ENCODE measurements at regions not wholly inside any gene's neighbourhood (a gene's known extent, or its start where the extent isn't known, plus 50 kb on each side); places are given as distances from the start of the nearest gene placed in this dataset.
"Not testable (repeated sequence)": the region's sequence is repeated elsewhere in the genome, so short reads cannot be mapped to it uniquely, and the experiment has no call there.

DNA sequence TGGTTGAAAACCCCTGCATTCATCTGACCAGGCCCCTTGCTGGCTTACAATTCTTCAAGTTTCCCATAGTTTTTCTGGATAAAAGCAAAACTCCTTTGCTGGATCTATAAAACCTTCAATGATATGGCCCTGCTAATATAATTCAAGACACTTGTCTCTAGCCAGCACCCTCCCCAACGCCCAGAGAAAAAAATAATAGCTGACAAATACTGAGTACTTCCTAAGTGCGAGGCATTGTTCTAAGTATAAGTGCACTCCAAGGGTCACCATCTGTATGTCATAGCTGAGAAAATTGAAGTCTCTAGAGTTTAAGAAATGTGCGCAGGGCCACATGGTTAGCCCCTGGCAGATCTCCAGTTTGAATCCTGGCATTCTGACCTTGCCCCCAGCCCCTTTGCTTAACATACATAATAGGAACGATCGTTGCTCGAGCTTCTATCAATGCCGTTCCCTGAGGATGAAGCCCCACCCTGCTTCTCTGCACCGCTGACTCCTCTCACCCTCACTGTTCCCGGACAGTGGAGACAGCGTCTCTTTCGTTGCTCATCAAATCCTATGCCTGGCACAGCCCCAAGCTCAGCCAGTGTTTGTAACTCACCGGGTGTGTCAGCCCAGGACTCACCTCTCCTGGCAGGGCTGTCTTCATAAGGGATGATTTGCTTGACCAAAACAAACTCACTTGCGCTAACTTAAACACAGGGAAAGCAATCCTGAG lies 377.1 kb upstream of the PROK2 start:
- no peak for DNase-seq

DNA sequence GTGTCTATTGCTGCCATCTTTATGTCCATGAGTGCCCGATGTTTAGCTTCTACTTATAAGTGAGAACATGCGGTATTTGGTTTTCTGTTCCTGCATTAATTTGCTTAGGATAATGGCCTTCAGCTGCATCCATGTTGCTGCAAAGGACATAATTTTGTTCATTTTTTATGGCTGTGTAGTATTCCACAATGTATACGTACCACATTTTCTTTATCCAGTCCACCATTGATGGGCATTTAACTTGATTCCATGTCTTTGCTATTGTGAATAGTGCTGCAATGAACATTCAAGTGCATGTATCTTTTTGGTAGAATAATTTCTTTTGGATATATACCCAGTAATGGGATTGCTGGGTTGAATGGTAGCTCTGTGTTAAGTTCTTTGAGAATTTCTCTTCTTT lies 376.3 kb upstream of the PROK2 start:
- DNase-seq = not testable (repeated sequence)

DNA sequence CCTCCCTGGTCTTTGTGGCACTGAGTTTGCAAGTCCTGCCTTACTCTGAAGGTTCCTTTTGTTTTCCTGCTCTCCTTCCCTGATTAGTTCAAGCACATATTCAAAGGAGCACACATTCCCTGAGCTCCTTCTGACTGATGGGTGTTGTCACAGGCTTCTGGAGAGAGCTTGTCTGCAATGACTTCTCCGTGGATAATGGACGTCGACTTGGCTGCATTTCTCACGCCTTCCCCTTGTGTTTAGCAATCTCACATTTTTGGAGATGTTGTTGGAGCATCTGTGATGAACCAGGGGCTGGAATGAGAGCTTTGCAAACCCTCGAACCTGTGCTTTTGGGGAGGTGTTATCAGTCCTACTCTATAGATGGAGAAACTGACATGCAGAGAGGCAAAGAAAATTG lies 375.4 kb upstream of the PROK2 start:
- no peak for DNase-seq

DNA sequence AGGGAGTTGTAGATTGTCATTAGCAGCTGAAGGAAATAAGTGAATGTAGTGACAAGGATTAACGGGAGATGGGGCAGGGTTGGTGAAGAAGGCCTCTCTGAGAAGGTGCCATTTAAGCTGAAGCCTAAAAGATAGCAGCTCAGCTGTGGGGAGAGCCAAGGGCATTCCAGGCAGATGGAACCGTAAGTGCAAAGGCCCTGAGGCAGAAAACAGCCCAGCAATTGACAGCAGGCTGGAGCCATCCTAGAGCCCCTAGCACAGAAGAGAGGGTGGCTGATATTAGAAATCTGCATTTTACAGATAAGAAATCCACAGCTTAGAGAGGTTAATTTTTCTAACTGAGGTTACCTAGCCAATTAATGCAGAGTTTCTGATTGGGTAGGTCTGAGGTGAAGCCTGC lies 374.5 kb upstream of the PROK2 start:
- DNase-seq = no peak

DNA sequence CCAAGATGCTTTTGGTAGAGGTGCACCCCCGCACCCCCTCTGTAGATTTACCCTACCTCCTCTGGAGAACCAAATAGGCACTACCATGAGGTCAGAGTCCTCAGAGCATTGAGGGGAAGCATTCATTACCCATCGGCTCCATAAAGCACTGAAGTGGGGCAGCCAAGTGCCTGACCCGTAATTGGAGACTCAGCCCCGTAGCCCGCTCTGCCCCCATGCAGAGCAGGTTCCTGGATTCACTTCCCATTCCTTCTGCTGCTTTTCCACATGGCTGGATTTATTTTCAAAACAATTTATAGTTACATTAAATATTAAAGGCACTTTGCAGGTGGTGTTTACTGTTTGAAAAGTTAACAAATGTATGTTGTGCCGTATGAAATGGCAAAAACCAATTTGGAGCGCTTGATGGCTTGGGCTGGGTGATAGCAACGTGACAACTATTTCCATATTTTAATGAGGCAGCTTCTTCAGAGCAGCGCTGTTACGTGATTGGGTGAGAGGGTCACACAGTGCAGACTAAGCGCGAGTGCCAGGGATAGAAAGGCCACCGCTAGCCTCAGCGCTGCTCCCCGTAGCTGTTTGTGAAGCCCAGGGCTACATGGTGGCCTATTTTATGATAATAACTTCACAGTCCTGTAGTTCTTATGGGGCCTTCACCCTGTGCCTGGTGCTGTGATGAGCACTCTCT lies 373.8 kb upstream of the PROK2 start:
- no peak for DNase-seq

DNA sequence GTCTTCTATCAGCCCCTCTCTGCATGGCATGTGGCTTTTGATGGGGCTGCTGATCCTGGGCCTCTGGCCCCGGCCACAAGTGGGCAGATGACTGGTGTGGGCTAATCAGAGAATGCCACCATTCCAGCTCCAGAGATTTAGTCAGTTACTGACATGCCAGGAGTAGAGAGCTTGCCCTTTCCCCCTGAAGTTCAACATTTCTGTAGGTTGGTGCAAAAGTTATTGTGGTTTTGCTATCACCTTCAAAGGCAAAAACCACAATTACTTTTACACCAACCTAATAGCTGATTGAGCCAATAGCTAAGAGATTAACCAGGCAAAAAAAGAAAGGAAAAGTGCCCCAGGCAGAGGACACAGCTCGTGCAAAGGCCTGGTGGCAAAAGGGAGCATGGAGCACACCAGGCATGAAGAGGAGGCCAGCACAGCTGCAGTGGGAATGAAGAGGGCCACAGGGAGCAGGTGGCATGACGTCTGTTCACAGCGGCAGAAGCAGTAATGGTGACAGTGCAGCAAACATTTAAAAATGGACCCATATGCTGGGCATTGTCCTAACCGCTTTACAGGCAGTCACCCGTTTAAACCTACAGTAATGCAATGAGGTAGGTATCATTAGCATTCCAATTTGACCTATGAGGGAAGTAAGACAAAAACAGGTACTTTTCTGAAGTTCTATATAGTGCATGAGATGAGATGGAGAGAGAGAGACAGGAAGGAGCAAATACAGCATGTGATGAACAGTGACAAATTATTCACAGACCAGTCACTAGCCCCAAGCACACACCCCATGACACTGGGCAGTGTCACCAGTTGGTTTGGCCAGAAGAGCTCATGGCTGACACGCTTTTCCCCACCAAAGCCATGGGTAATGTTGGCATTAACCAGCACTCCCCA lies 373.0 kb upstream of the PROK2 start:
- DNase-seq = no peak

DNA sequence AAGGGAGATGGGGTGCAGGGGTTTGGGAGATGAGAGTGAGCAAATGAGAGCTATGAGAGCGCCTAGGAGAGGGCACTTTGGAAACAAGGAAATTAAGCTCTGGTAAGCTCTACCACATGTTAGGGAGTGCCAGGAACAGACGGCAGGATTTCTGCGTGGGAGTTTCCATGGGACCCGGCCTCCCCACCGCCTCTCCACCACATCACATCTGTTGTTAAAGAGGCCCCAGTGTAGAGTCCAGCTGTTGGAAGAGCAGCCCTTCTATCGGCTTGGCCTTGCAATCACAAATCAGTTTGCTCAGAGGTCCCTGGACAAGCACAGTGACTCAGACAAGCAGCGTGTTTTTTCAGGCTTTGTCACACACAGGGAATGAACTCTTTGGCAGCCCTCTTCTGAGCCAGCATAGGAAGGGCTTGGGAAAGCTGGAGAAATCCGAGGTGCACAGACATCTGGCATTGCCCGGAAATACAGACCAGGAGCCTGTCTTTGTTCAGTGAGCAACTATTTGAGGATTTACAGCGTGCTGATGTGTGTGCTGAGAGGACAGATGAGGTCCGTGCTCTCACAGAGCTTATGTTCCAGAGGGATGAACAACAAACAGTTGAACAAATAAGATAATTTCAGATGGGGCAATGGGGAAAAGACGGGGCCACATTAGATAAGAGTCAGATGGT lies 370.6 kb upstream of the PROK2 start:
- no peak for DNase-seq

DNA sequence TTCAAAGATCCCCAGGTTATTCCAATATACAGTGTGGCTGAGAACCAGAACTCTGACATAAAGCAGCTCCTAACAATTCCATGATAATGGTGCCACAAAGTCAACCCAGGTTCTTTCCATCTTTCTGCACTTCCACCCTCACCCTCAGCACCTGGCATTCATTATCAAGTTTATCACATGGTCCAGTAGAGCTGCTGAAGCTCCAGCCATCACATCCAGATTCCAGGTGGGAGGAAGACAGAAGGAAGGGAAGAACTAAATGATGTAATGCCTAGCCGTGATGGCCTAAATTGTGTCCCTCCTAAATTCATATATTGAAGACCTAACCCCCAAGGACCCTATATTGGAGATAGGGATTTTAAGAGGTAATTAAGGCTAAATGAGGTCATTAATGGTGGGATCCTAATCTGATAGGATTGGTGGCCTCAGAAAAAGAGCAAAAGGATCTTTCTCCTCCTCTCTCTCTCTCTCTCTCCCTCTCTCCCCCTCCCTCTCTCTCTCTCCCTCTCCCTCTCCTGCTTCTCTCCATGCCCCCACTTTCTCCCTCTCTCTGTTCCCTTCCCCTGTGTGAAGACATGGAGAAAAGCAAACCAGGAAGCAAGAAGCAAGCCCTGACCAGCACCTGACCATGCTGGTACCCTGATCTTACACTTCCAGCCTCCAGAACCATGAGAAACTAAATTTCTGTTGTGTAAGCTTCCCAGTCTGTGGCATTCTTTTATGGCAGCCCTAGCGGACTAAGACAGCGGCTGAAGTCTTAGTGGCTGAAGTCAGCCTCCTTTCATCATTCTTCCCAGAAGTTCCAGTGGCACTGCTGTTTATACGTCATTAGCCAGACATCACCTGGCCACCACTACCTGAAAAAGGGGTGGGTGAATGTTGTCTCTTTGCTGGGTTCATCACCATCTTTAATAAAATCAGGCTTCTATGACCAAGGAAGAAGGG lies 369.7 kb upstream of the PROK2 start:
- no peak for DNase-seq

DNA sequence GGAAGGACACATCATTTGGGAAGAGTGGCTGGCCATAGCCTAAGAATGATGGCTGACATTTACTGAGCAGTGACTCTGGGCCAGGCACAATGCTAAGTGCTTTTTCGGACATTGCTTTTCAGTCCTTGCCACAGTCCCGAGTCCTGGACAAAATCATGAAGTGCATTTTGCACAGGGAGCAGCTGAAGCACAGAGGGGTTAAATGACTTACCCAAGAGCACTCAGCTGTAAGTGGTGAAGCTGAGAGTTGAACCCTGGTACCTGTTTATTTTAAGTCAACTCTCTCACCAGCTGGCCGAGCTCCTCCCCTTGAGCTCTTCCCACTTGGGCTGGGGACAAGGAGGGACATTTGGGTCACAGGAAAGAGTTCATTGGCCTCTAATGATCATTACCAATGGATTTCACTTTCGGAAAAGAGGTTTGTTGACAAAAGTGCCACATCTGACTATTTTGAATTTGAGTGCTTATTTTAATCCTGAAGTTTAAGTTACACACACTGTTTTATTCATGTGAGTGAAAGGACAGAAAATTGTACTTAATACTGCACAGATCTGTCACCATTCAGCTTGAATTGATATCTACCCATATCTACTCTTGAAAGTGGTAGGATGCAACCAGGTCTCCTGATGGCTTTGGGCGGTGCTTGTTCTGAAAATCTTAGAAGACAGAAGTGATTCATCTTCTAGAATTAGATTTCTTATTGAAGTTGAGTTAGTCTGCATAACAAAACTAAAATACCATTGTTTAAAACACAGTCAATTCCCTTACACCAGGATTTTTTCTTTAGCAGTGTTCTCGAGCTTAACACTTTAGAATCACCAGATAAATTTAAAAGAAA lies 368.7 kb upstream of the PROK2 start:
- DNase-seq = no peak

DNA sequence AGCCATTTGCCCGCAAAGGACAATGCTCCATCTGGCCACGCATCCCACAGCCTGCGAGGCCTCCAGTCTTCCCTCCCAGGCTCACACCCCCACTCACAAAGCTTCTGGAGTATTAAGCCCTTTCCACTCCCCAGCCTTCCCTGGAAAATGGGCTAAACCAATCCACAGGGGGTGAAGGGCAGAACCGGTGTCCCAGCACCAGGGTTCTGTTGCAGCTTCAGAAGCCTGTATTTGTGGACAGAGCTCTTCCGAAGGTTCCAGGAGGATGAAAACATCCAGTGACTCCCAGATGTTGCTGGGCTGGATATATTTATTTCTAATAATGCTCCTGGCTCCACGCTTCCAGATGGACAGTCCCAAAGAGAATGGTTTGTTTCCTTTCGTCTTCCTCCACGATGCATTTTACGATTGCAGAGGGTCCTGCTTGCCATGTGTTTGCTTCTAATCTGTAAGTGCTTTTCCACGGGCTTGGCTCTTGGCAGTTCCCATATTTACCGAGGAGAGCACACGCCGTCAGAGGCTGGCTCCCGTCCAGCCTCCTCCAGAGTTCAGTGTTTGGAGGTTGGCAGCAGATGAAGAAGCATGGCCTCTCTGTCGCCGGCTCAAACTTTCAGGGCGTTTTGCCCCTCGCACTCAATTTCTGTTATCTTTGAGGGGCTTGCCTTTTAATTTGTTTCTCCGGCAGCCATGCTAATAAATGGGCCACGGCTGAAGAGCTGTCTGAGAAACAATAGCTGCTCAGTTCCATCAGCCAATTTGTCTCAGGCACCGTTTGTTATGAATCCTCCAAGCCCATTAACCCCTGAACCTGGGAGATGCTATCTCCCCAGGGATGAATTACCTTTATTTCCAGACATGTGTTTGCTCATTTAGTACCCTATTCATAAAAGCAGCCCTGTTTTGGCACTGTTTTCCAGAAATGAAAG lies 367.9 kb upstream of the PROK2 start:
- no peak for DNase-seq

DNA sequence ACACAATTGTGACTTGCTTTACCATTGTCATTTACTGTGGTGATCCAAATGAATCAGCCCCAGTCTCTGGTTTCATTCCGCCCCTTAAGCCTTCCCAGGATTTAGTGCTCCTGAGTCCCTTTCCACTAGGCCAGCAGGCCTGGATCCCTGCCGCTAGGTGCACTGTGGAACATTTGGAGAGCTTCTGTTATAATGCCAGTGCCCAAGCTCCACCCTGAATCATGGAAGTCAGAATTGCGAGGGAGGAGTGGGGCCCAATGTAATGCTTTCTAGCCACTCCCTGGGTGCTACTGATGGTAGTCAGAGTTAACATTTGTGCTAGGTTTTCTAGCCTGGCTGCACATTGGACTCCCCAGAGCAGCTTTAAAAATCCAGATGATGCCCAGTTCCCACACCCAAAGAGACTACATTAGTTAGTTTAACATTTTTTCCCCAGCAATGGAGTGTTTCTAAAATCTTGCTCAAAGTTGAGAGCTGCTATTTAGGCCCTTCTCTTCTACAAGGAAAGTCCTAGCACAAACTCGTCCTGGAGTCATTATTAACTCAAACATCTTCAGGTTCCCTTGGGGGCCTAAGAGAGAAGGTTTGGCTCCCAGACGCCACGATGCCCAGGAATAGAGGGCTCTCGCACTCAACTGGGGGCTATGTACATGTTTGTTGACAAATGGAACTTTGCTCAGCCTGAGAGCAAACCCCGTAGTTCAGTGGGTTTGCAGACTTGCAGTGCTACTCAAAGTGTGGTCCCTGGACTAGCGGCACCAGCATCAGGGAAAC lies 366.7 kb upstream of the PROK2 start:
- no peak for DNase-seq

DNA sequence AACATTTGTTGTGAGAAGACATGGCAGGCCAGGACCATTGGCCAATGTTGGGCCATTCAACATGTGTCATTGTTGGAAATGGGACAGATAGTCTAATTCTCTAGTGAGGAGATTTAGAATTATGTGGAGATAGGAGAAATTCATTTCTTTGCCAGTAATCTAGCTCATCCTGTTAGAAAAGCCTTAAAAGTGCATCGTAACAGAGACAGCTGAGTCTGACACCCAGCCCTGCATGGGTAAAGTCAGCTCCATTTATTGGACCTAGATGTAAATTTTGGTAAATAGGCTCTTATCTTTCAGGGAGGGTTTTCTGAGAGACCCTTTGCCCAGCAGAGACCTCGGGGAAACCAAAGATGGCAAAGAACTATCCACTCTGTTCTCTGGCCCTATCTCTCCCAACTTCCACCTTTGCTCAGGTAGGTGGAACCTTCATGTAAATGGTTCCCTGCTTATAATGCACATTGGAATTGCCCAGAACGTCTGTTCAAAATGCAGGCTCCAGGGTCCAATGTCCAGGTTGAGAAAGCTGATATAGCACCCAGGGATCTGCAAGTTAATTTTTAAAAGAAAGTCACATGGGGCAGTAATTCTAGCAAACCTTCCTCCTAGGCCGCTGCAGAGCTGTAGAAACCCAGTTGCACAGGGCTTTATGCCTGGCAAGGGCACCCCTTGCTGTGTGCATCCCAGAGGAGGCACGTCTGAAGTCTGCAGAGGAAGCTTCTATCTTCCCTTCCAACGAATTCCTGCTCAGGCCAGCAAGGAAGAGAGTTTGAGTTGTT lies 365.9 kb upstream of the PROK2 start:
- DNase-seq = no peak

DNA sequence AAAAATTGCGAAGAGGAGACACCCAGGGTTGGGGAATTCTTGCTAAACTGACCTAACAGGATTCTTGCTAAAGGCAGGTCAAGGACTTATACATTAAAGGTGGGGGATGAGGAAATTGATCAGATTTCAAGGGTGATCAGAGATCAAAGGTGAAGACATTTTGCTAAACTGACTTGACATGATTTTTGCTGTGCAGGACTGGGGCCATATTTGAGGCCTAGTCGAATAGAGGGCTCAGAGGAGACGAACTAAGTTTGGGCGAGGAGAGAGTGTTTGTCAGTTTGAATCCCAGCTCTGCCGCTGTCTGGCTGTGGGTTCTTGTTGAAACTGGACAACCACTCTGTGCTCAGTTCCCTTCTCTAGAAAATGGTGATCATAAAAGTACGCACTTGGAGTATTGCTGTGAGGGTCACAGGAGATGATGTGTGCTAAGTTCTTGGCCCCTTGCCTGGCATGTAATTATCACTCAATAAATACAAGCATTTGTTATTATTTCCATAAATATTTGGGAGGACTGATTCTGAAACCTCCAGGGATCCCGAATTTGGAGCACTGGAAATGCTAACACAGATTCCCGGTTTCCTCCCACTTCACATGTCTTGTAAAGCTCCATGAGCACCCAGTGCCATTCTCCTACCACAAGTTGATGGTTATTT lies 364.8 kb upstream of the PROK2 start:
- no peak for DNase-seq

DNA sequence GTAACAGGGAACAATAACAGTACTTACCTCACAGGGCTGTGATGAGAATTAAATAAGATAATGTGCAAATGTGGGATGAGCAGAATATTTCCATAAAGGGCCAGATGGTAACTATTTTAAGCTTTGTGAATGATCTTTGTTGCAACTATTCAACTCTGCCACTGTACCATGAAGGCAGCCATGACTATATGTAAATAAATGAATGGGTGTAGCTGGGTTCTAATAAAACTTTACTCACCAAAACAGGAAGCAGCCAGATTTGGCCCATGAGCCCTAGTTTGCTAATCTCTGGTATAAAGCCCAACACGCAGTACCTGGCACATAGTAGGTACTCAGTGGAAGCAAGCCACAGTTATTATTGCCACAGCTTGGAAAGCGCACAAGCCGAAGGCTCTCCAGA lies 362.7 kb upstream of the PROK2 start:
- no peak for DNase-seq

DNA sequence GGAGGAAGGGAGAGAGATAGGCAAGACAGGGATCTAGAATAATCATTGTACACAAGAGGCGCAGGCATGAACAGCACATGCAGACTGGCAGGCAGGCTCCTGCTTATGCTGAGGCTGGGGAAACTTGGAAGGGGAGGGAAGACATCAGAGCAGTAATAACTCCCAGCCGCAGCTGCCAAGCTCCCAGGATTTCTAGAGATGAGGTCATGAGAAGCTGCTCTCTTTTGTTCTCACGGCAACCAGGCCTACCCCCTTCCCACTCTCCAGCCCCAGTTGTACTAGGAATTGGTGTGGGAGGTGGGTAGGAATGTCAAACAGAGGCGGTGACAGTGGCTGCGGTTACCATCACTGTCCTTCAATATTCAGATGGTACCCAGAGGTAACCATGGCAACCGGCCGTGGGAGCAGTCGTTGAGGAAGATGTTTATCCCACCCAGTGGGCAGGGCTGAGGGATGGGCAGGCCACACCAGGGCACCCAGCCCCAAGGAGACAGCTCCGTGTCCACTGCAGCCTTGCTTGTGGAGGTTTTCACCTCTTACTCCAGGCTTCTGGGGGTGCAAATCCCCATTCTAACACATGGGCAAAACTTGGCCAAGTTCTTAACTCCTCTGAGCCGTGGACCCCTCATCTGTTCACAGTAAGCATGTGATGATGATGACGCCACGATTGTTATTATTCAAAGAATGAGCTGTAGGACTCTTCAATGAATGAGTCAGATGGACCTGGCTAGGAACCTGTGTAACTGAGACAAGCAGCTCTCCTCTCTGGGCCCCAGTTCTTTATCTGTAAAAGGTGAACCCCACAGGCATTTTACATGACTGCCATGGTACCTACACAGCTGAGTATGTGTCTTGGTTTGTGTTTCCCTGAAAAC lies 360.8 kb upstream of the PROK2 start:
- DNase-seq = no peak

DNA sequence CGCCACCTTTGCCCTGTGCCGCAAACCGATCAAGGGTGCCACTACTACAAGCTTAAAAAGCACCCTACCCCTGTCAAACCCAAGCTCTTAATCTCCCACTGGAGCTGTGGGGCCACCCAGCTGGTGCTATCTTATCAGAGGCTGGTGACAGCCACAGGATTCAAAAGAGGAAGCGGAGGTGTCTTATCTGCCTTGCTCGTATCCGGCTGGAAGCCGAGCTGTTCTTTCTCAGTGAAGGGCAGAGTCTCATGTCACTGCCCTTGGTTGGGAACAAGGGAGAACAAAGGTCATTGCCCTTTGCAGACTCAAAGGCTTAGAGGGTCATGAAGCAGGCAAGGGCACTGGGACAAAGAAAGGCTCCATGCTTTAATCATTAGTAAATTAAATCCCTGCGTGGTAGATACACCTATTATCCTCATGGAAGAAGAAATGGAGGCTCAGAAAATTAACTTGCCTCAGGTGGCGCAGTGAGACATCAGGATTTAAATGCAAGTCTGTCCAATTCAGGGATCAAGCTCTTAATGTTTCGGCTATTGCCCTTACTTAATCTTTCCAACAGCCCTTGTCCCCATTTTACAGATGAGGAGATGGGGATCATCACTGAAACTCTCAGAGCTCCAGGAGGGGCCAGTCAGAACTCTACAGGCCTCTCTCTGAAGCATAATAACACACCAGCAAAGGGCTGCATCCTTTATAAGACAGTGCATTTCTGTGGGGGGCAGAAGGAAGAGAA lies 360.0 kb upstream of the PROK2 start:
- no peak for DNase-seq

Measured in activated CD4-positive, CD25-positive, alpha-beta regulatory T cell (primary cell).